HCT116 (cell line): ENCODE measurements at regions not wholly inside any gene's neighbourhood (a gene's known extent, or its start where the extent isn't known, plus 50 kb on each side); places are given as distances from the start of the nearest gene placed in this dataset.

Experiments
- ATAC-seq: fragments of 200-7000 bp; cut with Tn5 transposase; 2 replicates; pipeline ENCODE4 v1.9.1; 2020; ENCODE audit warnings: mild to moderate bottlenecking, moderate library complexity
- BruUV-seq: library from RNA; stranded (reverse); fragments of 400-500 nt; replicated peaks from 2 replicates; lab custom pipeline; 2021; lab: Mats Ljungman, UMichigan
- CTCF ChIA-PET: fragments of 300-600 bp; sonication (Branson Sonifier 250); formaldehyde crosslinking; loops from one replicate; lab custom pipeline; 2021; ENCODE audit warnings: antibody characterized with exemption; lab: Charles Lee
- POLR2A ChIA-PET: fragments of 300-600, 350-600 bp; sonication (Branson Sonifier 250); formaldehyde crosslinking; loops from one replicate; lab custom pipeline; 2021; ENCODE audit warnings: antibody characterized with exemption; lab: Charles Lee
- RAD21 ChIA-PET, 2 experiments: fragments of 300-600 bp; sonication (Branson Sonifier 250); formaldehyde crosslinking; loops; one replicate each; lab custom pipeline; 2023; ENCODE audit warnings: low total read pairs in 2 of 2; ENCODE audit not compliant: uncharacterized antibody in 2 of 2, unreplicated experiment in 2 of 2, low non-redundant PET in 1 of 2; lab: Charles Lee
- DNase-seq: peaks from one replicate; pipeline ENCODE4 v3.0.0-alpha.2; 2010; ENCODE audit warnings: low read depth, low spot score
- H2AFZ ChIP-seq: fragments of 200-600 bp; shearing (Covaris generic), sonication (generic); 2 replicates; pipeline ENCODE4 v1.6.1; 2017; ENCODE audit warnings: low read depth, mixed run types, mixed read lengths, antibody characterized with exemption, low read length; ENCODE audit not compliant: poor library complexity, severe bottlenecking
- H3K27ac ChIP-seq: 2 replicates; pipeline ENCODE4 v1.5.1; 2012; ENCODE audit warnings: low read depth, low read length
- H3K27me3 ChIP-seq: fragments of 200-600 bp; sonication (generic); 2 replicates; pipeline ENCODE4 v1.6.1; 2016; ENCODE audit warnings: mixed run types, low read length, mixed read lengths; ENCODE audit not compliant: insufficient read depth
- H3K36me3 ChIP-seq, 2 experiments: fragments of 200-500 bp in 1 of 2; fragments of 200-600 bp in 1 of 2; sonication (Bioruptor generic) in 1 of 2; sonication (generic) in 1 of 2; 2 replicates each; pipeline versions ENCODE4 v1.5.1 to v1.6.1; 2014 to 2016; ENCODE audit warnings: low read length in 2 of 2, inconsistent platforms in 1 of 2, mixed read lengths in 1 of 2, mixed run types in 1 of 2; ENCODE audit not compliant: insufficient read depth in 2 of 2, control insufficient read depth in 1 of 2
- H3K4me1 ChIP-seq, 2 experiments: fragments of 200-600 bp in 1 of 2; sonication (generic) in 1 of 2; 2 replicates each; pipeline versions ENCODE4 v1.5.1 to v1.6.1; 2012 to 2017; ENCODE audit warnings: low read length in 2 of 2, inconsistent platforms in 1 of 2, mild to moderate bottlenecking in 1 of 2, mixed read lengths in 1 of 2, mixed run types in 1 of 2, moderate library complexity in 1 of 2; ENCODE audit not compliant: insufficient read depth in 2 of 2, control insufficient read depth in 1 of 2
- H3K4me2 ChIP-seq: fragments of 200-600 bp; sonication (generic); 2 replicates; pipeline ENCODE4 v1.6.1; 2017; ENCODE audit warnings: mixed run types, low read length, mixed read lengths
- H3K4me3 ChIP-seq, 2 experiments: fragments of 200-600 bp in 1 of 2; sonication (generic) in 1 of 2; replicated peaks in 1 of 2; 2 replicates each; pipeline ENCODE4 v1.5.1; 2011 to 2016; ENCODE audit warnings: low read length in 2 of 2, control low read depth in 1 of 2, low read depth in 1 of 2, mild to moderate bottlenecking in 1 of 2, mixed read lengths in 1 of 2, mixed run types in 1 of 2
- H3K79me2 ChIP-seq: fragments of 200-600 bp; sonication (generic); 2 replicates; pipeline ENCODE4 v1.6.1; 2017; ENCODE audit warnings: mild to moderate bottlenecking, mixed run types, low read length, moderate library complexity, mixed read lengths; ENCODE audit not compliant: insufficient read depth
- H3K9ac ChIP-seq: fragments of 200-600 bp; sonication (generic); 2 replicates; pipeline ENCODE4 v1.6.1; 2016; ENCODE audit warnings: low read length, mixed read lengths
- H3K9me2 ChIP-seq: fragments of 200-600 bp; sonication (generic), shearing (Covaris generic); 2 replicates; pipeline ENCODE4 v1.6.1; 2017; ENCODE audit warnings: mixed run types, mild to moderate bottlenecking, moderate library complexity; ENCODE audit not compliant: insufficient read depth
- H3K9me3 ChIP-seq, 2 experiments: fragments of 200-500 bp in 1 of 2; fragments of 200-600 bp in 1 of 2; sonication (Bioruptor generic) in 1 of 2; sonication (generic) in 1 of 2; 2 replicates each; pipeline ENCODE4 v1.6.1; 2014 to 2017; ENCODE audit warnings: low read length in 2 of 2, mixed read lengths in 2 of 2, inconsistent platforms in 1 of 2, low read depth in 1 of 2, mild to moderate bottlenecking in 1 of 2, mixed run types in 1 of 2, moderate library complexity in 1 of 2; ENCODE audit not compliant: control insufficient read depth in 1 of 2, insufficient read depth in 1 of 2
- H4K20me1 ChIP-seq: fragments of 200-600 bp; sonication (generic), shearing (Covaris generic); 2 replicates; pipeline ENCODE4 v1.6.1; 2017; ENCODE audit warnings: mixed run types, mild to moderate bottlenecking, moderate library complexity; ENCODE audit not compliant: insufficient read depth
- CEBPB ChIP-seq: IDR thresholded peaks from 2 replicates; pipeline ENCODE4 v1.6.1; 2012; ENCODE audit warnings: low read depth
- CTCF ChIP-seq, 3 experiments: fragments of 200-600 bp in 1 of 3; sonication (generic) in 1 of 3; IDR thresholded peaks in 2 of 3; conservative IDR thresholded peaks in 1 of 3; 2 replicates each; pipeline ENCODE4 v1.5.1; 2012 to 2017; ENCODE audit warnings: low read depth in 2 of 3, low read length in 2 of 3, antibody characterized with exemption in 1 of 3, borderline replicate concordance in 1 of 3, control low read depth in 1 of 3, mild to moderate bottlenecking in 1 of 3, mixed read lengths in 1 of 3, mixed run types in 1 of 3, moderate library complexity in 1 of 3; ENCODE audit not compliant: insufficient read depth in 1 of 3
- EGR1 ChIP-seq: IDR thresholded peaks from 2 replicates; pipeline ENCODE4 v1.6.1; 2012; ENCODE audit warnings: low read depth
- EZH2 ChIP-seq: fragments of 200-600 bp; sonication (generic); IDR thresholded peaks from 2 replicates; pipeline ENCODE4 v1.6.1; 2017; ENCODE audit warnings: antibody characterized with exemption, mixed run types
- EZH2phosphoT487 ChIP-seq: fragments of 200-600 bp; IDR thresholded peaks from 2 replicates; pipeline ENCODE4 v1.6.1; 2018; ENCODE audit warnings: antibody characterized with exemption, borderline replicate concordance
- JUND ChIP-seq: IDR thresholded peaks from 2 replicates; pipeline ENCODE4 v1.6.1; 2012
- MAX ChIP-seq: IDR thresholded peaks from 2 replicates; pipeline ENCODE4 v1.6.1; 2012
- POLR2A ChIP-seq: IDR thresholded peaks from 2 replicates; pipeline ENCODE4 v1.7.0; 2011; ENCODE audit warnings: borderline replicate concordance; ENCODE audit not compliant: insufficient read depth, insufficient read length; ENCODE audit errors: extremely low read depth
- POLR2AphosphoS5 ChIP-seq: IDR thresholded peaks from 2 replicates; pipeline ENCODE4 v1.6.1; 2011; ENCODE audit warnings: mild to moderate bottlenecking, low read depth, low read length, moderate library complexity
- REST ChIP-seq: IDR thresholded peaks from 2 replicates; pipeline ENCODE4 v1.6.1; 2012; ENCODE audit warnings: low read depth
- SIN3A ChIP-seq: IDR thresholded peaks from 2 replicates; pipeline ENCODE4 v1.6.1; 2012; ENCODE audit warnings: low read depth
- SRF ChIP-seq: IDR thresholded peaks from 2 replicates; pipeline ENCODE4 v1.6.1; 2012; ENCODE audit warnings: low read depth
- TCF7L2 ChIP-seq: IDR thresholded peaks from 2 replicates; pipeline ENCODE4 v1.7.0; 2011; ENCODE audit warnings: borderline replicate concordance, inconsistent platforms; ENCODE audit not compliant: insufficient read depth, insufficient read length; ENCODE audit errors: extremely low read depth
- YY1 ChIP-seq: IDR thresholded peaks from 2 replicates; pipeline ENCODE4 v1.6.1; 2011; ENCODE audit warnings: low read length, low read depth, moderate library complexity, mild to moderate bottlenecking; ENCODE audit not compliant: insufficient replicate concordance; ENCODE audit errors: extremely low read depth
- ZBTB33 ChIP-seq: IDR thresholded peaks from 2 replicates; pipeline ENCODE4 v1.6.1; 2011; ENCODE audit warnings: mild to moderate bottlenecking, low read length, moderate library complexity; ENCODE audit not compliant: insufficient replicate concordance; ENCODE audit errors: extremely low read depth
- ZNF274 ChIP-seq: fragments of 200-500 bp; sonication (Bioruptor generic); IDR thresholded peaks from 2 replicates; pipeline ENCODE4 v1.6.1; 2014; ENCODE audit warnings: mild to moderate bottlenecking, low read depth, low read length, inconsistent platforms
- intact Hi-C: fragments of 100-400 bp; cut with micrococcal nuclease; formaldehyde crosslinking; loops from 2 replicates; pipeline ENCODE4 v1.10.0; 2022

- H4K20me1 ChIP-seq: no peaks in the 10 kb centered on the region
Observed at GRCh38 chr5:171714851-171715250, 70.8 kb upstream of the SMIM23 start.

More at GRCh38 chr5:171714851-171715250, 70.8 kb upstream of the SMIM23 start:
- Histone ChIP-seq H3K36me3 (no peaks in the 10 kb centered on the region), H3K4me3 (no peak overlapping the region), H2AFZ (no peak overlapping the region), H3K4me1 (no peaks in the 10 kb centered on the region), H3K4me2 (no peak overlapping the region), H3K9me3 (no peaks in the 10 kb centered on the region), H3K9ac (no peak overlapping the region), H3K27ac (no peak overlapping the region), H3K27me3 (no peaks in the 10 kb centered on the region), H3K79me2 (no peaks in the 10 kb centered on the region), H3K9me2 (no peaks in the 10 kb centered on the region)
- no peak for DNase-seq
- intact Hi-C loops: no loop called here
- POLR2A ChIA-PET: no interaction called here
- BruUV-seq: no TSS peak
- CTCF ChIA-PET: no interaction called here
- ATAC-seq: no peak
- RAD21 ChIA-PET: no interaction called here
- TF ChIP-seq JUND (no peak), TCF7L2 (no peak), EZH2phosphoT487 (no peak), ZBTB33 (no peak), CTCF (IDR thresholded peaks at IDR 0.05 in 2 of 3, conservative IDR thresholded peaks at IDR 0.05 in 1 of 3; ENCODE audit: borderline replicate concordance in 1 of 3, insufficient read depth in 1 of 3, low read depth in 2 of 3, low read length in 2 of 3) (no peak), MAX (no peak), REST (no peak), SRF (no peak), SIN3A (no peak), YY1 (no peak), ZNF274 (no peak), CEBPB (no peak), POLR2AphosphoS5 (no peak), EGR1 (no peak), EZH2 (no peak), POLR2A (no peak)
